Neural progenitor cell (in vitro differentiated cells): ENCODE measurements at regions not wholly inside any gene's neighbourhood (a gene's known extent, or its start where the extent isn't known, plus 50 kb on each side); places are given as distances from the start of the nearest gene placed in this dataset.

Experiments
- EZH2 ChIP-seq: fragments of 200-600 bp; sonication (generic); IDR thresholded peaks from 2 replicates; pipeline ENCODE4 v1.6.1; 2017; ENCODE audit warnings: antibody characterized with exemption, mild to moderate bottlenecking, moderate library complexity
- EZH2phosphoT487 ChIP-seq: fragments of 200-600 bp; sonication (generic); IDR thresholded peaks from 2 replicates; pipeline ENCODE4 v1.6.1; 2017; ENCODE audit warnings: antibody characterized with exemption
- TF ChIP-seq, protein P1 (sequence below): fragments of 200-600 bp; sonication (generic); IDR thresholded peaks from 2 replicates; pipeline ENCODE4 v1.5.1; 2017; ENCODE audit warnings: antibody characterized with exemption, mild to moderate bottlenecking

DNA sequence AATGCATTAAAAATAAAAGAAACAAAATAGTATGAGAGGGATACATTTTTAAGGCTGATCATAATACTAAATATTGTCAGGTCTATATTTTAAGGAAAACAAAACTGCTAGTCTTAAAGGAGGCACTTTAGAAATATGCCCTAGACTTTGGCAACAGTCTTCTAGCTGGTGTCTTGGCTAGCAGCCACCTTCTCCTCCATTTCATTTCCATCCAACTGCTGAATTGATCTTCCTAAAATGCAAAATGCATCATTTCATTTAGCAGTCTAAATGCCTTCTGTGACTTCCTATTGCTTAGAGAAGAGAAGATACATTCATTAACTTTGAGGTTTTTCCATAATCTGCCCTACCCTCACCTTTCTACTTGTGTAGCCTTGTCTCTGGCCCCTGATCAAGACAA lies 1404.1 kb downstream of the CDH11 start:
- TF ChIP-seq, protein P1, sequence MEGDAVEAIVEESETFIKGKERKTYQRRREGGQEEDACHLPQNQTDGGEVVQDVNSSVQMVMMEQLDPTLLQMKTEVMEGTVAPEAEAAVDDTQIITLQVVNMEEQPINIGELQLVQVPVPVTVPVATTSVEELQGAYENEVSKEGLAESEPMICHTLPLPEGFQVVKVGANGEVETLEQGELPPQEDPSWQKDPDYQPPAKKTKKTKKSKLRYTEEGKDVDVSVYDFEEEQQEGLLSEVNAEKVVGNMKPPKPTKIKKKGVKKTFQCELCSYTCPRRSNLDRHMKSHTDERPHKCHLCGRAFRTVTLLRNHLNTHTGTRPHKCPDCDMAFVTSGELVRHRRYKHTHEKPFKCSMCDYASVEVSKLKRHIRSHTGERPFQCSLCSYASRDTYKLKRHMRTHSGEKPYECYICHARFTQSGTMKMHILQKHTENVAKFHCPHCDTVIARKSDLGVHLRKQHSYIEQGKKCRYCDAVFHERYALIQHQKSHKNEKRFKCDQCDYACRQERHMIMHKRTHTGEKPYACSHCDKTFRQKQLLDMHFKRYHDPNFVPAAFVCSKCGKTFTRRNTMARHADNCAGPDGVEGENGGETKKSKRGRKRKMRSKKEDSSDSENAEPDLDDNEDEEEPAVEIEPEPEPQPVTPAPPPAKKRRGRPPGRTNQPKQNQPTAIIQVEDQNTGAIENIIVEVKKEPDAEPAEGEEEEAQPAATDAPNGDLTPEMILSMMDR: no peak
- TF ChIP-seq EZH2phosphoT487: no peak
- no peak for TF ChIP-seq EZH2
